ENCODE measurements at regions not wholly inside any gene's neighbourhood (a gene's known extent, or its start where the extent isn't known, plus 50 kb on each side); places are given as distances from the start of the nearest gene placed in this dataset.

DNA sequence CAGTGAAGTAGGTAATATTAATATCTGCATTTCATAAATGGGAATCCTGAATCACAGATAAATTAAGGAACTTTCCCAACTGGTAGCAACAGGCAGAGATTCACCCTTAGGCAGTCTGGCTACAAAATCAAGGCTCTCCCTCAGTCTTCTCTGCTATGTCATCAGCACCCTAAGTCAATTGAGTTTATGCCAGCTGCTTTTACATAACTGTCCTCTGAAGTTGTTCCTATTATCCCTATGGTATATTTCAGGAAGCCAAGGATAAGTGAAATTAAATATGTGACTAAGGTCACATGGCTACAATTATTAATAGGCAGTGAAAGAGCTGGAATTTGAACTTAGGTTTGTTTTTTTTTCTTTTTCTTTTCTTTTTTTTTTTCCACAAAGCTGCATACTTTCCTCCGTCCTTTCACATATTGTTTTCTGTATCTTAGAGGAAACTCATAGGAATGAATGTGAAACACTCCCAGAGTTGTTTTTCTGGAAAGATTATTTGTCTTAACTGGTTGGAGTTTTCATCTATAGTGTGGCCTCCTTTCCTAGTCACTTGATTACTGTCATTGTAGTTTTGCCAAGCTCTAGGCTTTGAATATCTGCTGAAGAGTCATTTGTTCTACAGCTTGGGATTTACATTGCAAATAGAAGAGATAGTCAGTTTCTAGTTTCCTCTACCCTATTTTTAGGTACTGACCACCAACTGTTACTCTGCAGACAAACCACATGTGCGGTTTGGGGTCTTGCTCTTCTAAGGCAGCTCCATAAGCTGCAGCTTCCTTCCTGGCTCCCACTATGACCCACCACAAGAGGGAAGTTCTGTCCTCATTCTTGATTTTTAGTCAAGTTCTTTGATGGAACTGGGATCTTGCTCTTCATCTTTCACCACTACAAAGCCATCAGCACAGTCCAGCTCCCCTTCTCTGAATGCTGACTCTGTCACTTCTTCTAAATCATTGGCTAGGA is 338.0 kb upstream of the KIAA1217 start:
- no peak for DNase-seq (ENCODE audit: low read depth, low spot score)
- POLR2A ChIA-PET: no interaction called here
- no peak for ATAC-seq
- no peaks in the 10 kb centered on the region for H3K9me2 ChIP-seq (ENCODE audit: insufficient read depth)
- no peak overlapping the region for H3K4me3 ChIP-seq (replicated peaks in 1 of 2; ENCODE audit: low read depth in 1 of 2, low read length in 2 of 2)
- no peak overlapping the region for H2AFZ ChIP-seq (ENCODE audit: low read depth, low read length, poor library complexity, severe bottlenecking)
- H4K20me1 ChIP-seq (ENCODE audit: insufficient read depth): no peaks in the 10 kb centered on the region; the same call in 1 of the 2 replicates
- no peaks in the 10 kb centered on the region for H3K4me1 ChIP-seq (ENCODE audit: control insufficient read depth in 1 of 2, insufficient read depth in 2 of 2, low read length in 2 of 2)
- TF ChIP-seq RAD21 (IDR thresholded peaks at IDR 0.05; ENCODE audit: low read depth): no peak
- TF ChIP-seq SP1 (IDR thresholded peaks at IDR 0.05; ENCODE audit: low read depth): no peak
- TF ChIP-seq POLR2AphosphoS5 (IDR thresholded peaks at IDR 0.05; ENCODE audit: low read depth, low read length): no peak
- TF ChIP-seq POLR2A (IDR thresholded peaks at IDR 0.05; ENCODE audit: borderline replicate concordance, extremely low read depth, insufficient read depth, insufficient read length): no peak
- TF ChIP-seq SIN3A (IDR thresholded peaks at IDR 0.05; ENCODE audit: low read depth): no peak
- TF ChIP-seq ZNF274 (IDR thresholded peaks at IDR 0.05; ENCODE audit: low read depth, low read length): no peak
- TF ChIP-seq CEBPB (IDR thresholded peaks at IDR 0.05; ENCODE audit: low read depth): no peak
- no peak for TF ChIP-seq ELF1 (IDR thresholded peaks at IDR 0.05; ENCODE audit: borderline replicate concordance, low read depth)
- TF ChIP-seq, protein P1, sequence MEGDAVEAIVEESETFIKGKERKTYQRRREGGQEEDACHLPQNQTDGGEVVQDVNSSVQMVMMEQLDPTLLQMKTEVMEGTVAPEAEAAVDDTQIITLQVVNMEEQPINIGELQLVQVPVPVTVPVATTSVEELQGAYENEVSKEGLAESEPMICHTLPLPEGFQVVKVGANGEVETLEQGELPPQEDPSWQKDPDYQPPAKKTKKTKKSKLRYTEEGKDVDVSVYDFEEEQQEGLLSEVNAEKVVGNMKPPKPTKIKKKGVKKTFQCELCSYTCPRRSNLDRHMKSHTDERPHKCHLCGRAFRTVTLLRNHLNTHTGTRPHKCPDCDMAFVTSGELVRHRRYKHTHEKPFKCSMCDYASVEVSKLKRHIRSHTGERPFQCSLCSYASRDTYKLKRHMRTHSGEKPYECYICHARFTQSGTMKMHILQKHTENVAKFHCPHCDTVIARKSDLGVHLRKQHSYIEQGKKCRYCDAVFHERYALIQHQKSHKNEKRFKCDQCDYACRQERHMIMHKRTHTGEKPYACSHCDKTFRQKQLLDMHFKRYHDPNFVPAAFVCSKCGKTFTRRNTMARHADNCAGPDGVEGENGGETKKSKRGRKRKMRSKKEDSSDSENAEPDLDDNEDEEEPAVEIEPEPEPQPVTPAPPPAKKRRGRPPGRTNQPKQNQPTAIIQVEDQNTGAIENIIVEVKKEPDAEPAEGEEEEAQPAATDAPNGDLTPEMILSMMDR (IDR thresholded peaks at IDR 0.05 in 2 of 3, conservative IDR thresholded peaks at IDR 0.05 in 1 of 3; ENCODE audit: borderline replicate concordance in 1 of 3, insufficient read depth in 1 of 3, low read depth in 2 of 3, low read length in 2 of 3): no peak
- TF ChIP-seq EZH2phosphoT487 (IDR thresholded peaks at IDR 0.05; ENCODE audit: borderline replicate concordance): no peak
- TF ChIP-seq TCF7L2 (IDR thresholded peaks at IDR 0.05; ENCODE audit: borderline replicate concordance, extremely low read depth, insufficient read depth, insufficient read length): no peak
- TF ChIP-seq EGR1 (IDR thresholded peaks at IDR 0.05; ENCODE audit: low read depth): no peak
- TF ChIP-seq FOSL1 (IDR thresholded peaks at IDR 0.05; ENCODE audit: low read depth): no peak
- TF ChIP-seq MAX (IDR thresholded peaks at IDR 0.05): no peak
- TF ChIP-seq REST (IDR thresholded peaks at IDR 0.05; ENCODE audit: low read depth): no peak
- H3K27me3 ChIP-seq (ENCODE audit: insufficient read depth, low read length): 0 out of 2 replicates have a peak, but pooled peaks cover 3% of the 10 kb centered on the region
- H3K9ac ChIP-seq (ENCODE audit: low read length): no peak overlapping the region
- H3K4me2 ChIP-seq (ENCODE audit: low read length): no peak overlapping the region
- no peaks in the 10 kb centered on the region; a peak in 1 of 4 replicates for H3K9me3 ChIP-seq (ENCODE audit: control insufficient read depth in 1 of 2, insufficient read depth in 1 of 2, low read depth in 1 of 2, low read length in 2 of 2)
- CTCF ChIA-PET: no interaction called here
- RAD21 ChIA-PET (ENCODE audit: low non-redundant PET in 1 of 2, low total read pairs in 2 of 2, uncharacterized antibody in 2 of 2, unreplicated experiment in 2 of 2): no interaction called here
- intact Hi-C loops (cut with micrococcal nuclease): no loop called here
- no TSS peak for BruUV-seq (replicated peaks)
- H3K27ac ChIP-seq (ENCODE audit: low read depth, low read length): no peak overlapping the region
- H3K79me2 ChIP-seq (ENCODE audit: insufficient read depth, low read length): no peaks in the 10 kb centered on the region
- H3K36me3 ChIP-seq (ENCODE audit: control insufficient read depth in 1 of 2, insufficient read depth in 2 of 2, low read length in 2 of 2): no peaks in the 10 kb centered on the region
